SK-N-SH treated with all-trans-retinoic acid at 6 μM for 48 hours (cell line): ENCODE measurements at regions not wholly inside any gene's neighbourhood (a gene's known extent, or its start where the extent isn't known, plus 50 kb on each side); places are given as distances from the start of the nearest gene placed in this dataset.

ENCODE experiments used
- ATAC-seq: fragments of 200-7000 bp; cut with Tn5 transposase; 3 replicates; pipeline ENCODE4 v1.9.1; 2020; ENCODE audit warnings: mild to moderate bottlenecking, moderate library complexity
- ARNTL ChIP-seq: fragments of 450-650 bp; formaldehyde crosslinking; IDR thresholded peaks from 2 replicates; pipeline ENCODE4 v1.5.0; 2020; ENCODE audit warnings: low read depth, mild to moderate bottlenecking, moderate library complexity, borderline replicate concordance
- BACH2 ChIP-seq: fragments of 250-450 bp; sonication (Bioruptor Pico); IDR thresholded peaks from 2 replicates; pipeline ENCODE4 v1.9.0; 2021; ENCODE audit warnings: mild to moderate bottlenecking, borderline replicate concordance
- CSDC2 ChIP-seq: fragments of 250-450 bp; sonication (Bioruptor Pico); IDR thresholded peaks from 2 replicates; pipeline ENCODE4 v1.5.0; 2020; ENCODE audit warnings: mild to moderate bottlenecking, moderate library complexity
- CSRNP3 ChIP-seq: fragments of 250-450 bp; sonication (Bioruptor Pico); IDR thresholded peaks from 2 replicates; pipeline ENCODE4 v1.5.1; 2021; ENCODE audit warnings: mild to moderate bottlenecking, moderate library complexity
- ESRRG ChIP-seq: fragments of 250-450 bp; sonication (Bioruptor Pico); IDR thresholded peaks from 2 replicates; pipeline ENCODE4 v1.6.1; 2021; ENCODE audit warnings: mild to moderate bottlenecking
- GLIS3 ChIP-seq: fragments of 250-450 bp; sonication (Bioruptor Pico); IDR thresholded peaks from 2 replicates; pipeline ENCODE4 v1.5.0; 2020; ENCODE audit warnings: mild to moderate bottlenecking, moderate library complexity
- ISL1 ChIP-seq: fragments of 250-450 bp; sonication (Bioruptor Pico); IDR thresholded peaks from 2 replicates; pipeline ENCODE4 v2.1.2; 2022; ENCODE audit warnings: mild to moderate bottlenecking, moderate library complexity
- OSR1 ChIP-seq: fragments of 250-450 bp; sonication (Bioruptor Pico); IDR thresholded peaks from 2 replicates; pipeline ENCODE4 v1.8.0; 2022; ENCODE audit warnings: moderate library complexity, mild to moderate bottlenecking, inconsistent platforms
- PATZ1 ChIP-seq: fragments of 250-450 bp; sonication (Bioruptor Pico); IDR thresholded peaks from 2 replicates; pipeline ENCODE4 v1.8.0; 2020; ENCODE audit warnings: mild to moderate bottlenecking, moderate library complexity, borderline replicate concordance
- PPARA ChIP-seq: fragments of 250-450 bp; sonication (Bioruptor Pico); IDR thresholded peaks from 2 replicates; pipeline ENCODE4 v1.5.0; 2020; ENCODE audit warnings: mild to moderate bottlenecking, borderline replicate concordance
- RARB ChIP-seq: fragments of 250-450 bp; sonication (Bioruptor Pico); IDR thresholded peaks from 2 replicates; pipeline ENCODE4 v1.8.0; 2021; ENCODE audit warnings: mild to moderate bottlenecking, moderate library complexity
- SNAI2 ChIP-seq: fragments of 250-450 bp; sonication (Bioruptor Pico); IDR thresholded peaks from 2 replicates; pipeline ENCODE4 v1.5.0; 2020; ENCODE audit warnings: mild to moderate bottlenecking, moderate library complexity
- TCF4 ChIP-seq: fragments of 250-450 bp; sonication (Bioruptor Pico); IDR thresholded peaks from 2 replicates; pipeline ENCODE4 v1.8.0; 2021; ENCODE audit warnings: mild to moderate bottlenecking, moderate library complexity, borderline replicate concordance
- TSHZ2 ChIP-seq: fragments of 250-450 bp; sonication (Bioruptor Pico); IDR thresholded peaks from 2 replicates; pipeline ENCODE4 v1.5.0; 2020; ENCODE audit warnings: mild to moderate bottlenecking, moderate library complexity
- ZC3H10 ChIP-seq: fragments of 250-450 bp; sonication (Bioruptor Pico); IDR thresholded peaks from 2 replicates; pipeline ENCODE4 v1.5.1; 2021; ENCODE audit warnings: mild to moderate bottlenecking, moderate library complexity
- ZFP3 ChIP-seq: fragments of 250-450 bp; sonication (Bioruptor Pico); IDR thresholded peaks from 2 replicates; pipeline ENCODE4 v1.5.0; 2020; ENCODE audit warnings: mild to moderate bottlenecking, moderate library complexity
- ZFP30 ChIP-seq: fragments of 450-650 bp; formaldehyde crosslinking; IDR thresholded peaks from 2 replicates; pipeline ENCODE4 v1.5.0; 2022; ENCODE audit warnings: mild to moderate bottlenecking, moderate library complexity
- ZNF565 ChIP-seq: fragments of 450-650 bp; formaldehyde crosslinking; conservative IDR thresholded peaks from 2 replicates; pipeline ENCODE4 v1.5.0; 2020; ENCODE audit warnings: low read depth, mild to moderate bottlenecking, moderate library complexity
- ZNF70 ChIP-seq: fragments of 450-650 bp; formaldehyde crosslinking; IDR thresholded peaks from 2 replicates; pipeline ENCODE4 v1.5.0; 2020; ENCODE audit warnings: mild to moderate bottlenecking, moderate library complexity
- ZNF8 ChIP-seq: fragments of 450-650 bp; formaldehyde crosslinking; IDR thresholded peaks from 2 replicates; pipeline ENCODE4 v1.5.0; 2020; ENCODE audit warnings: mild to moderate bottlenecking, moderate library complexity
- TF ChIP-seq, protein P1 (sequence below): fragments of 250-450 bp; sonication (Bioruptor Pico); IDR thresholded peaks from 2 replicates; pipeline ENCODE4 v1.8.0; 2021; ENCODE audit warnings: low read depth, mild to moderate bottlenecking, moderate library complexity, borderline replicate concordance

- TF ChIP-seq ESRRG (CRISPR knock-in tag) (no peak), ZFP3 (CRISPR knock-in tag) (no peak), OSR1 (CRISPR knock-in tag) (no peak), ZNF70 (no peak), RARB (CRISPR knock-in tag) (no peak), PPARA (no peak), ISL1 (no peak), CSRNP3 (CRISPR knock-in tag) (no peak), GLIS3 (CRISPR knock-in tag) (no peak), CSDC2 (CRISPR knock-in tag) (no peak), ZNF8 (CRISPR knock-in tag) (no peak)
- TF ChIP-seq, protein P1, sequence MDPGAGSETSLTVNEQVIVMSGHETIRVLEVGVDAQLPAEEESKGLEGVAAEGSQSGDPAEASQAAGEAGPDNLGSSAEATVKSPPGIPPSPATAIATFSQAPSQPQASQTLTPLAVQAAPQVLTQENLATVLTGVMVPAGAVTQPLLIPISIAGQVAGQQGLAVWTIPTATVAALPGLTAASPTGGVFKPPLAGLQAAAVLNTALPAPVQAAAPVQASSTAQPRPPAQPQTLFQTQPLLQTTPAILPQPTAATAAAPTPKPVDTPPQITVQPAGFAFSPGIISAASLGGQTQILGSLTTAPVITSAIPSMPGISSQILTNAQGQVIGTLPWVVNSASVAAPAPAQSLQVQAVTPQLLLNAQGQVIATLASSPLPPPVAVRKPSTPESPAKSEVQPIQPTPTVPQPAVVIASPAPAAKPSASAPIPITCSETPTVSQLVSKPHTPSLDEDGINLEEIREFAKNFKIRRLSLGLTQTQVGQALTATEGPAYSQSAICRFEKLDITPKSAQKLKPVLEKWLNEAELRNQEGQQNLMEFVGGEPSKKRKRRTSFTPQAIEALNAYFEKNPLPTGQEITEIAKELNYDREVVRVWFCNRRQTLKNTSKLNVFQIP (CRISPR knock-in tag) = no peak
- ATAC-seq = no peak
Observed at GRCh38 chr5:117262572-117263131, 688.0 kb upstream of the SEMA6A start.

GRCh38 chr5:117261948-117262571 lies 687.4 kb upstream of the SEMA6A start:
- ATAC-seq = no peak
- no peak for TF ChIP-seq ESRRG (CRISPR knock-in tag)
- TF ChIP-seq TCF4 (CRISPR knock-in tag) = no peak
- no peak for TF ChIP-seq ZNF8 (CRISPR knock-in tag)
- TF ChIP-seq OSR1 (CRISPR knock-in tag) = no peak

GRCh38 chr5:117255211-117256027 lies 680.8 kb upstream of the SEMA6A start:
- TF ChIP-seq CSRNP3 (CRISPR knock-in tag) (no peak), OSR1 (CRISPR knock-in tag) (no peak)
- ATAC-seq = no peak

GRCh38 chr5:117252566-117252965 lies 677.9 kb upstream of the SEMA6A start:
- ATAC-seq = no peak
- TF ChIP-seq ISL1 (no peak), BACH2 (CRISPR knock-in tag) (no peak), TSHZ2 (CRISPR knock-in tag) (no peak), ZFP3 (CRISPR knock-in tag) (no peak), PATZ1 (CRISPR knock-in tag) (no peak), TCF4 (CRISPR knock-in tag) (no peak), ZNF565 (CRISPR knock-in tag) (no peak), PPARA (no peak), SNAI2 (no peak), ZFP30 (CRISPR knock-in tag) (no peak), ZNF8 (CRISPR knock-in tag) (no peak), CSRNP3 (CRISPR knock-in tag) (no peak), ZNF70 (no peak), ARNTL (CRISPR knock-in tag) (no peak), ZC3H10 (CRISPR knock-in tag) (no peak), CSDC2 (CRISPR knock-in tag) (no peak), OSR1 (CRISPR knock-in tag) (no peak)
- TF ChIP-seq, protein P1 (CRISPR knock-in tag) = no peak
